Body of pancreas (tissue), 4 donors: ENCODE measurements at regions not wholly inside any gene's neighbourhood (a gene's known extent, or its start where the extent isn't known, plus 50 kb on each side); places are given as distances from the start of the nearest gene placed in this dataset.
A peak's percentile ranks its signal among the peaks of the same experiment; 100 is the strongest.

ENCODE experiments used
- ATAC-seq: fragments of 150-250 bp; one replicate; pipeline ENCODE4 v1.9.1; 2016
- DNase-seq, 4 donors: peaks; one replicate each; pipeline ENCODE4 v3.0.0-alpha.2; 2019
- H3K27ac ChIP-seq, 4 donors: fragments of 200-600 bp; sonication (generic); 1 replicate in 3 of 4; 2 replicates in 1 of 4; pipeline versions ENCODE4 v1.5.1 to v1.6.1; 2016 to 2019; ENCODE audit warnings: mild to moderate bottlenecking in 1 of 4, mixed read lengths in 1 of 4, moderate library complexity in 1 of 4
- H3K27me3 ChIP-seq, 2 donors: fragments of 200-600 bp; sonication (generic); one replicate each; pipeline ENCODE4 v1.6.0; 2016; ENCODE audit warnings: mild to moderate bottlenecking in 1 of 2
- H3K36me3 ChIP-seq, 2 donors: fragments of 200-600 bp; sonication (generic); replicated peaks in 1 of 2; 2 replicates each; pipeline ENCODE4 v1.5.1; 2016; ENCODE audit warnings: low read depth in 2 of 2; ENCODE audit not compliant: insufficient read depth in 1 of 2
- H3K4me1 ChIP-seq: fragments of 200-600 bp; sonication (generic); one replicate; pipeline ENCODE4 v1.6.0; 2016
- H3K4me3 ChIP-seq, 2 donors: fragments of 200-600 bp; sonication (generic); 1 replicate in 1 of 2; 2 replicates in 1 of 2; pipeline ENCODE4 v1.5.1; 2016 to 2019
- H3K9me3 ChIP-seq, 3 donors: fragments of 200-600 bp; sonication (generic); 1 replicate in 2 of 3; 2 replicates in 1 of 3; pipeline ENCODE4 v1.5.1; 2016
- CTCF ChIP-seq, 7 experiments: fragments of 450-650 bp in 4 of 7; fragments of 200-600 bp in 3 of 7; sonication (generic) in 3 of 7; IDR thresholded peaks; one replicate each; pipeline ENCODE4 v1.5.1; 2016 to 2019; ENCODE audit warnings: antibody characterized with exemption in 7 of 7
- POLR2A ChIP-seq, 3 donors: fragments of 450-650 bp; IDR thresholded peaks; one replicate each; pipeline ENCODE4 v1.6.1; 2016; ENCODE audit warnings: antibody characterized with exemption in 3 of 3, mild to moderate bottlenecking in 2 of 3
- WGBS, 2 donors: methylation state at CpG; one replicate each; pipeline ENCODE4 v1.1.5; 2017; 5-methylcytosine and 5-hydroxymethylcytosine counted together
- intact Hi-C: fragments of 100-400 bp; cut with DNase I; formaldehyde crosslinking; loops from one replicate; pipeline ENCODE4 v1.15.1; 2023

- 72 to 73% methylated on average over 3 of the region's 3 CpGs for WGBS, 2 donors
- no peaks in the 10 kb centered on the region for H3K36me3 ChIP-seq
- H3K27ac ChIP-seq = no peak overlapping the region
- no peak for TF ChIP-seq POLR2A (IDR thresholded peaks at IDR 0.05)
- TF ChIP-seq CTCF (IDR thresholded peaks at IDR 0.05) = no peak
- no peak overlapping the region for H3K4me3 ChIP-seq
- no peaks in the 10 kb centered on the region for H3K4me1 ChIP-seq
- DNase-seq (no peak), ATAC-seq (no peak)
- H3K27me3 ChIP-seq = no peaks in the 10 kb centered on the region
- no peaks in the 10 kb centered on the region for H3K9me3 ChIP-seq
- intact Hi-C loops = no loop called here
Observed at GRCh38 chr4:52212702-52213101, 161.6 kb downstream of the SPATA18 start.

- WGBS, 2 donors = 49 to 56% methylated on average over 3 of the region's 3 CpGs
- TF ChIP-seq CTCF (IDR thresholded peaks at IDR 0.05) = no peak
- Histone ChIP-seq H3K4me1 (no peaks in the 10 kb centered on the region), H3K27ac (no peak overlapping the region), H3K27me3 (no peaks in the 10 kb centered on the region), H3K9me3 (no peaks in the 10 kb centered on the region), H3K36me3 (no peaks in the 10 kb centered on the region), H3K4me3 (no peak overlapping the region)
- no peak for DNase-seq
- ATAC-seq = no peak
- intact Hi-C loops = no loop called here
Observed at GRCh38 chr4:52231526-52231925, 180.4 kb downstream of the SPATA18 start.

GRCh38 chr4:52234561-52235440 is 183.7 kb downstream of the SPATA18 start:
- Histone ChIP-seq H3K27me3 (no peaks in the 10 kb centered on the region), H3K4me3 (no peak overlapping the region), H3K36me3 (no peaks in the 10 kb centered on the region), H3K27ac (no peak overlapping the region), H3K4me1 (no peaks in the 10 kb centered on the region), H3K9me3 (no peaks in the 10 kb centered on the region)
- 35 to 41% methylated on average over 6 of the region's 6 CpGs for WGBS, 2 donors
- peak in 6 of 7 experiments; percentile 36 to 82 (median 64) for TF ChIP-seq CTCF (IDR thresholded peaks at IDR 0.05)
- TF ChIP-seq POLR2A (IDR thresholded peaks at IDR 0.05) = no peak
- intact Hi-C loops = no loop called here
- peak; percentile 68 for ATAC-seq
- peak in 1 of 4 donors; percentile 2 for DNase-seq

- TF ChIP-seq CTCF (IDR thresholded peaks at IDR 0.05) (no peak), POLR2A (IDR thresholded peaks at IDR 0.05) (no peak)
- WGBS, 2 donors = 63 to 89% methylated on average over 2 of the region's 2 CpGs
- Histone ChIP-seq H3K4me1 (no peaks in the 10 kb centered on the region), H3K36me3 (no peaks in the 10 kb centered on the region), H3K27ac (no peak overlapping the region), H3K9me3 (no peaks in the 10 kb centered on the region), H3K4me3 (no peak overlapping the region), H3K27me3 (no peaks in the 10 kb centered on the region)
- no peak for DNase-seq
- intact Hi-C loops = no loop called here
- no peak for ATAC-seq
Observed at GRCh38 chr4:52235552-52236201, 184.6 kb downstream of the SPATA18 start.
